CD4-positive, alpha-beta memory T cell (primary cell): ENCODE measurements at regions not wholly inside any gene's neighbourhood (a gene's known extent, or its start where the extent isn't known, plus 50 kb on each side); places are given as distances from the start of the nearest gene placed in this dataset.

Experiments
- CTCF ChIA-PET: fragments of 350-600 bp; sonication (Branson Sonifier 250); formaldehyde crosslinking; loops from one replicate; lab custom pipeline; 2021; ENCODE audit warnings: inconsistent platforms; ENCODE audit not compliant: partially characterized antibody; lab: Charles Lee
- POLR2A ChIA-PET: fragments of 350-600 bp; sonication (Branson Sonifier 250); formaldehyde crosslinking; loops from one replicate; lab custom pipeline; 2021; ENCODE audit not compliant: partially characterized antibody; lab: Charles Lee
- DNase-seq, 5 donors: peaks; one replicate each; pipeline versions ENCODE4 v3.0.0 to v3.0.0-alpha.2; 2020 to 2022; ENCODE audit warnings: mixed read lengths in 1 of 5
- H3K27ac ChIP-seq: one replicate; pipeline ENCODE4 v1.7.0; 2013; ENCODE audit warnings: low read depth, low read length
- H3K27me3 ChIP-seq: 2 replicates; pipeline ENCODE4 v1.7.0; 2013; ENCODE audit warnings: mild to moderate bottlenecking, low read length, moderate library complexity; ENCODE audit not compliant: insufficient read depth
- H3K36me3 ChIP-seq: 2 replicates; pipeline ENCODE4 v1.7.0; 2013; ENCODE audit warnings: mild to moderate bottlenecking, low read length, moderate library complexity; ENCODE audit not compliant: insufficient read depth
- H3K4me1 ChIP-seq: 2 replicates; pipeline ENCODE4 v1.7.0; 2013; ENCODE audit warnings: mild to moderate bottlenecking, low read length, moderate library complexity; ENCODE audit not compliant: insufficient read depth
- H3K4me3 ChIP-seq, 2 donors: one replicate each; pipeline ENCODE4 v1.7.0; 2013; ENCODE audit warnings: low read length in 2 of 2, mild to moderate bottlenecking in 1 of 2
- H3K9me3 ChIP-seq, 2 donors: one replicate each; pipeline ENCODE4 v1.7.0; 2013; ENCODE audit warnings: low read length in 2 of 2, control low read depth in 1 of 2; ENCODE audit not compliant: control insufficient read depth in 1 of 2
- H3K27ac Mint-ChIP-seq, 7 donors: one replicate each; pipeline ENCODE4 v1.8.0; 2020 to 2021; ENCODE audit warnings: mixed read lengths in 7 of 7, mild to moderate bottlenecking in 6 of 7, inconsistent platforms in 3 of 7, moderate library complexity in 3 of 7
- H3K27me3 Mint-ChIP-seq, 2 donors: one replicate each; pipeline ENCODE4 v1.8.0; 2020 to 2021; ENCODE audit warnings: mixed read lengths in 2 of 2
- H3K36me3 Mint-ChIP-seq, 2 donors: one replicate each; pipeline ENCODE4 v1.8.0; 2020 to 2021; ENCODE audit warnings: mixed read lengths in 2 of 2, inconsistent platforms in 1 of 2, mild to moderate bottlenecking in 1 of 2
- H3K4me1 Mint-ChIP-seq, 4 donors: one replicate each; pipeline ENCODE4 v1.8.0; 2020 to 2021; ENCODE audit warnings: mixed read lengths in 4 of 4, mild to moderate bottlenecking in 1 of 4
- H3K4me3 Mint-ChIP-seq, 8 donors: one replicate each; pipeline ENCODE4 v1.8.0; 2020 to 2021; ENCODE audit warnings: mixed read lengths in 8 of 8, mild to moderate bottlenecking in 7 of 8, moderate library complexity in 6 of 8, inconsistent platforms in 3 of 8
- H3K9me3 Mint-ChIP-seq, 8 donors: one replicate each; pipeline ENCODE4 v1.8.0; 2020 to 2021; ENCODE audit warnings: mixed read lengths in 8 of 8, mild to moderate bottlenecking in 5 of 8, inconsistent platforms in 3 of 8, moderate library complexity in 1 of 8
- intact Hi-C: fragments of 100-400 bp; cut with micrococcal nuclease; formaldehyde crosslinking; loops from one replicate; pipeline ENCODE4 v1.15.1; 2023

- Histone ChIP-seq H3K9me3 (no peaks in the 10 kb centered on the region), H3K4me3 (no peak overlapping the region), H3K27me3 (no peaks in the 10 kb centered on the region), H3K27ac (no peak overlapping the region), H3K4me1 (no peaks in the 10 kb centered on the region), H3K36me3 (no peaks in the 10 kb centered on the region)
- intact Hi-C loops: no loop called here
- CTCF ChIA-PET: no interaction called here
- Mint-ChIP-seq H3K9me3 (peaks cover under 1 to 8% (median 6%) of the 10 kb centered on the region in 8 donors), H3K4me3 (no peak overlapping the region), H3K27me3 (no peaks in the 10 kb centered on the region), H3K4me1 (no peaks in the 10 kb centered on the region), H3K27ac (no peak overlapping the region), H3K36me3 (no peaks in the 10 kb centered on the region)
- POLR2A ChIA-PET: no interaction called here
- DNase-seq: no peak
Observed at GRCh38 chr7:123296965-123297364, 97.2 kb upstream of the SLC13A1 start.

DNA sequence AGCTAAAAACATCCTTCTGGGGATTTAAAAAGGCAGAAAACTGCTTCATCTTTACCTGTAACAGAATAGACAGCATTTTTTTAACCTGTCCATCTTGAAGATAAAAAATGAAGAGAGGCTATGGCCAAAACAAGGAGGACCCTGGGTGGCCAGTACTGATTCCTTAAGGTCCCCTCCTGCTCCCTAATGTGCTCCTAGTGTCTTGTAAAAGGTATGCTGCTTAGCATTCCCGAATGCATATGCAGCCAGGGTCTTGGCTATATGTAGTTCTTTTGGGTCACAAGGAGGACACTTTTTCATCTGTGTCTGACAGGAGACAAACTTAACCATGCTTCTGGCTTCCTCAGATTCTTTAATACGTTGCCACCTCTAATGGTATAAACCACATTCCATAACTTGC is 93.9 kb upstream of the SLC13A1 start:
- Mint-ChIP-seq H3K36me3 (no peaks in the 10 kb centered on the region), H3K4me1 (no peaks in the 10 kb centered on the region), H3K27me3 (no peaks in the 10 kb centered on the region), H3K4me3 (no peak overlapping the region), H3K27ac (no peak overlapping the region), H3K9me3 (peaks cover 0 to 6% (median 3%) of the 10 kb centered on the region in 8 donors)
- ChIA-PET POLR2A (no interaction called here), CTCF (no interaction called here)
- no peak overlapping the region for H3K27ac ChIP-seq
- H3K36me3 ChIP-seq: no peaks in the 10 kb centered on the region
- H3K9me3 ChIP-seq: no peaks in the 10 kb centered on the region
- intact Hi-C loops: no loop called here
- H3K4me1 ChIP-seq: no peaks in the 10 kb centered on the region
- H3K27me3 ChIP-seq: no peaks in the 10 kb centered on the region
- DNase-seq: no peak
- no peak overlapping the region for H3K4me3 ChIP-seq

DNA sequence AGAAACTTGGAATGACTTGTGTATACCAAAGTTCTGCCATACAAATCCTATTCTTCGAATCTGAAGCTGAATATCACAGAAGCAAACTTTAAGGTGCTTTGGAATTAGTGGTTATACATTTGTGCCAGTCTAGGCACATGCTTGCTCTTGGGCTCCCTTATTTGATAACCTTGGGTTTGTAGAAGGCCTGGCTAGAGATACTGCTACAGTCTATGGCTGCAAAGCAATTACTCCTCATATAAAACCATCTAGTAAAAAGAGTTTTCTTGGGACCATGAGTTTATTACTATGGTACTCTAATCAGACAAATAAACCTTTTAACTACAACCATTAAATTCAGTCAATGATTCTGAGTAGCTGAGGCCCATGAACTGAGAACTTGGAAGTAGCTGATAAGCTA is 92.5 kb upstream of the SLC13A1 start:
- no peak for DNase-seq
- H3K9me3 Mint-ChIP-seq: peaks cover 0 to 9% (median 3%) of the 10 kb centered on the region in 8 donors
- no peaks in the 10 kb centered on the region for H3K27me3 Mint-ChIP-seq
- Histone ChIP-seq H3K36me3 (no peaks in the 10 kb centered on the region), H3K27ac (no peak overlapping the region), H3K9me3 (no peaks in the 10 kb centered on the region), H3K4me3 (no peak overlapping the region), H3K4me1 (no peaks in the 10 kb centered on the region), H3K27me3 (no peaks in the 10 kb centered on the region)
- H3K36me3 Mint-ChIP-seq: no peaks in the 10 kb centered on the region
- intact Hi-C loops: no loop called here
- no peaks in the 10 kb centered on the region for H3K4me1 Mint-ChIP-seq
- ChIA-PET POLR2A (no interaction called here), CTCF (no interaction called here)
- H3K4me3 Mint-ChIP-seq: no peak overlapping the region
- no peak overlapping the region for H3K27ac Mint-ChIP-seq

GRCh38 chr7:123289200-123289599 is 89.4 kb upstream of the SLC13A1 start:
- intact Hi-C loops: no loop called here
- no peaks in the 10 kb centered on the region for H3K36me3 Mint-ChIP-seq
- no peaks in the 10 kb centered on the region for H3K4me1 Mint-ChIP-seq

DNA sequence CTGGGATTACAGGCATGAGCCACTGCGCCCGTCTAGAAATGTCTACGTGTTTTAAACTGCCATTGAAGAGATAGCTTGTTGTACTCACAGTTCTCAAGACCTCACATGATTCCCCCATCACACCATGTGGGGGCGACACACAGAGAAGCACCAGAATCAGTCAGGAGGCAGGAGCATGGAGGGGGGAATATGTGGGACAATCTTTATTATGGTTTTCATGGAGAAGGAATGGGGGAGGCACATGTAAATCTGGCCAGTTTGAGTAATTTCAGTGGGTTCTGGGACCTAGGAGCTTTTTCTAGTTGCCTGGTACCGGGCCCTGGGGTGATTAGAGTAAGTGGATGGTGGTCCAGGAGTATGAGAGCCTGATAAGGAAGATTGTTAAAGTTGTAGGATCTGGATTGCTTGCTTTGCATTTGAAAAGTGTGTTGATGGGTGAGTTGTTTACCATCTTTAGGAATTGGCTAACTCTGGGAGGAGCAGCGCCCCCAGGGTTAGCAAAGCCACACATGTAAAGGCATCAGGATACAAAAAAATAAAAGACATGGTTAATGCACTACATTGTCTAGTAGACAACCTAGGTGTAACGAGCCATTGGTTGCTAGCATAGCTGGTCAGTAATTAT is 85.4 kb upstream of the SLC13A1 start:
- H3K27me3 Mint-ChIP-seq: no peaks in the 10 kb centered on the region
- no peak overlapping the region for H3K27ac Mint-ChIP-seq
- H3K9me3 Mint-ChIP-seq: peaks cover 0 to 7% (median 1%) of the 10 kb centered on the region in 8 donors
- no peak for DNase-seq
- POLR2A ChIA-PET: no interaction called here
- Histone ChIP-seq H3K27me3 (no peaks in the 10 kb centered on the region), H3K9me3 (no peaks in the 10 kb centered on the region), H3K27ac (no peak overlapping the region), H3K4me3 (no peak overlapping the region), H3K4me1 (no peaks in the 10 kb centered on the region), H3K36me3 (no peaks in the 10 kb centered on the region)
- H3K4me3 Mint-ChIP-seq: no peak overlapping the region
- intact Hi-C loops: no loop called here
- CTCF ChIA-PET: no interaction called here
- no peaks in the 10 kb centered on the region for H3K36me3 Mint-ChIP-seq
- no peaks in the 10 kb centered on the region for H3K4me1 Mint-ChIP-seq

More at GRCh38 chr7:123289200-123289599, 89.4 kb upstream of the SLC13A1 start:
- no peaks in the 10 kb centered on the region for H3K27me3 ChIP-seq
- no peaks in the 10 kb centered on the region for H3K27me3 Mint-ChIP-seq
- no peaks in the 10 kb centered on the region for H3K9me3 ChIP-seq
- H3K9me3 Mint-ChIP-seq: peaks cover 0 to 7% (median 1%) of the 10 kb centered on the region in 8 donors
- CTCF ChIA-PET: no interaction called here
- H3K4me3 Mint-ChIP-seq: no peak overlapping the region
- DNase-seq: no peak
- POLR2A ChIA-PET: no interaction called here
- H3K4me3 ChIP-seq: no peak overlapping the region
- no peak overlapping the region for H3K27ac Mint-ChIP-seq
- H3K36me3 ChIP-seq: no peaks in the 10 kb centered on the region
- no peak overlapping the region for H3K27ac ChIP-seq
- no peaks in the 10 kb centered on the region for H3K4me1 ChIP-seq

DNA sequence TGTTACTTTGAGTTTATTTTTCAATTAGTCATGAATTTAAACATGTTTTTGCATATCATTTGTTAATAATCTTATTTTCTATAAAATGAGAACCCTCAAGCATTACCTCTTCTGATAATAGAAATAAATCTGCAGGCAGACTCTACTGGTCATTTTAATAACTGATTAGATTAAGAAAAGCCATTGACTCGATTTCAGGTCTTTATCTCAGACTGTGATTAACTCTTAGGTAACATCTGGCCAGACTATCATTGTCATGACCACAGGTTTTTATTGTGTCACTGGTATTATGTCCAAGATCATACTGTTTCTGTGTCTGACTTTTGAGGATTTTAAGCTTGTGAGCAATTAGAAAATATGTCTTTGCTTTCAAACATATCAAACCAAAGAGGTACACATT is 83.6 kb upstream of the SLC13A1 start:
- ChIA-PET POLR2A (no interaction called here), CTCF (no interaction called here)
- Mint-ChIP-seq H3K4me1 (no peaks in the 10 kb centered on the region), H3K9me3 (peaks cover 0 to 5% (median 0%) of the 10 kb centered on the region in 8 donors), H3K36me3 (no peaks in the 10 kb centered on the region), H3K27ac (no peak overlapping the region), H3K27me3 (no peaks in the 10 kb centered on the region), H3K4me3 (no peak overlapping the region)
- H3K36me3 ChIP-seq: no peaks in the 10 kb centered on the region
- no peaks in the 10 kb centered on the region for H3K4me1 ChIP-seq
- no peak for DNase-seq
- H3K27me3 ChIP-seq: no peaks in the 10 kb centered on the region
- H3K9me3 ChIP-seq: no peaks in the 10 kb centered on the region
- H3K4me3 ChIP-seq: no peak overlapping the region
- H3K27ac ChIP-seq: no peak overlapping the region
- intact Hi-C loops: no loop called here

DNA sequence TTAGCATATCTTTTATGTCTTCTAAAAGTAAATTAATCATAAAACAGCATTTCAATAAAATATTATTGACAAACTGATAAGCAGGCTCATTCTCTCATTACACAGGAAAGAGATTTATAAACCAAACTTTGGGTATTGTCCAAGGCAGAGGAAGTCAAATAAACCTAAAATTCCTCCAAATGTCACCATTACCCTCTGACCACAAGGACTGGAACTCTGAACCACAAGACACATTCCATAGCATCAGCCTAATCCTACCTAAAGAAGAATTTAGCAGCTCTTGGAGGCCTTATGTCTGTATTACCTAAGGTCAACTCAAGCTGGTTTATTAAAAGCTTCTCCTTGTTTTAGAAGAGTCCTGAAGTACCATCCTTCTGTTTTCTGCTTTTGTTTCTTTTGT is 82.4 kb upstream of the SLC13A1 start:
- H3K9me3 Mint-ChIP-seq: peaks cover 0 to 4% (median 0%) of the 10 kb centered on the region in 8 donors
- Histone ChIP-seq H3K36me3 (no peaks in the 10 kb centered on the region), H3K27ac (no peak overlapping the region), H3K4me3 (no peak overlapping the region), H3K27me3 (no peaks in the 10 kb centered on the region), H3K4me1 (no peaks in the 10 kb centered on the region), H3K9me3 (no peaks in the 10 kb centered on the region)
- no peak overlapping the region for H3K27ac Mint-ChIP-seq
- intact Hi-C loops: no loop called here
- no peaks in the 10 kb centered on the region for H3K4me1 Mint-ChIP-seq
- ChIA-PET CTCF (no interaction called here), POLR2A (no interaction called here)
- no peaks in the 10 kb centered on the region for H3K36me3 Mint-ChIP-seq
- DNase-seq: no peak
- no peaks in the 10 kb centered on the region for H3K27me3 Mint-ChIP-seq
- H3K4me3 Mint-ChIP-seq: no peak overlapping the region

DNA sequence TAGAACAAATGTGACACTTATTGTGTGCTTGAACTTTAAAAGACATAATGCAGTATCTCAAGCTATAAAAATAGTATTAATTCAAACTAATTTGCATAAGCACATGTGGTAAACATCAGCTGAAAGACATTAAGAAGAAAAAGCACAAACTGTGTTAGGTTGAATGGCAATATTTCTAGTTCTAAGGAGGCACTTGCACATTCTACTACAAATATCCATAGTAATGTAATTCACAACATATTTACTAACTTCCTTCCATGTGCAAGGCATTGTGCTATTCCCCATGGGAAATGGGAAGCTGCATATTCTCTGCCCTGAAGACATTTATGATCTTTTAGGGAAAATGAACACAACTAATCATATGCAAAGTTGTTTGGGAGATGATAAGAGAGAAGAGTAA is 80.2 kb upstream of the SLC13A1 start:
- CTCF ChIA-PET: no interaction called here
- POLR2A ChIA-PET: no interaction called here

More for the DNA sequence above, 80.2 kb upstream of the SLC13A1 start:
- intact Hi-C loops: no loop called here
- no peaks in the 10 kb centered on the region for H3K27me3 ChIP-seq
- Mint-ChIP-seq H3K27me3 (no peaks in the 10 kb centered on the region), H3K9me3 (peaks cover 0 to 4% (median 0%) of the 10 kb centered on the region in 8 donors), H3K27ac (no peak overlapping the region), H3K4me3 (no peak overlapping the region), H3K36me3 (no peaks in the 10 kb centered on the region), H3K4me1 (no peaks in the 10 kb centered on the region)
- H3K27ac ChIP-seq: no peak overlapping the region
- no peak overlapping the region for H3K4me3 ChIP-seq
- no peaks in the 10 kb centered on the region for H3K9me3 ChIP-seq
- H3K4me1 ChIP-seq: no peaks in the 10 kb centered on the region
- no peaks in the 10 kb centered on the region for H3K36me3 ChIP-seq
- DNase-seq: no peak
